IMR-90 (cell line): ENCODE measurements at regions not wholly inside any gene's neighbourhood (a gene's known extent, or its start where the extent isn't known, plus 50 kb on each side); places are given as distances from the start of the nearest gene placed in this dataset.

Experiments used
- BHLHE40 ChIP-seq: fragments of 150-350 bp; IDR thresholded peaks from 2 replicates; pipeline ENCODE4 v1.6.1; 2016; ENCODE audit warnings: mild to moderate bottlenecking, low read depth, low read length
- CEBPB ChIP-seq: IDR thresholded peaks from 2 replicates; pipeline ENCODE4 v1.6.1; 2012; ENCODE audit warnings: low read depth, low read length, improper control_type of control experiment
- CTCF ChIP-seq: conservative IDR thresholded peaks from 2 replicates; pipeline ENCODE4 v1.5.1; 2012; ENCODE audit warnings: mild to moderate bottlenecking, low read depth, low read length, improper control_type of control experiment
- ELK1 ChIP-seq: fragments of 150-350 bp; IDR thresholded peaks from 2 replicates; pipeline ENCODE4 v1.6.1; 2016; ENCODE audit warnings: low read depth, mild to moderate bottlenecking, low read length, moderate library complexity, borderline replicate concordance
- FOS ChIP-seq: fragments of 150-350 bp; IDR thresholded peaks from 2 replicates; pipeline ENCODE4 v1.6.1; 2016; ENCODE audit warnings: low read depth, low read length
- MAZ ChIP-seq: IDR thresholded peaks from 2 replicates; pipeline ENCODE4 v1.6.1; 2012; ENCODE audit warnings: low read depth, mild to moderate bottlenecking, low read length, improper control_type of control experiment, moderate library complexity, borderline replicate concordance
- MXI1 ChIP-seq: IDR thresholded peaks from 2 replicates; pipeline ENCODE4 v1.6.1; 2012; ENCODE audit warnings: low read depth, mild to moderate bottlenecking, low read length, moderate library complexity, borderline replicate concordance
- POLR2A ChIP-seq: IDR thresholded peaks from 2 replicates; pipeline ENCODE4 v1.6.1; 2012; ENCODE audit warnings: mild to moderate bottlenecking, low read depth, low read length
- RAD21 ChIP-seq: IDR thresholded peaks from 2 replicates; pipeline ENCODE4 v1.6.1; 2012; ENCODE audit warnings: low read length, improper control_type of control experiment
- RCOR1 ChIP-seq: IDR thresholded peaks from 2 replicates; pipeline ENCODE4 v1.6.1; 2012; ENCODE audit warnings: mild to moderate bottlenecking, low read length, improper control_type of control experiment; ENCODE audit not compliant: insufficient replicate concordance
- USF2 ChIP-seq: fragments of 150-350 bp; IDR thresholded peaks from 2 replicates; pipeline ENCODE4 v1.6.1; 2017; ENCODE audit warnings: mild to moderate bottlenecking, antibody characterized with exemption, low read length, low read depth

- TF ChIP-seq CTCF: no peak
- no peak for TF ChIP-seq POLR2A
- no peak for TF ChIP-seq USF2
- no peak for TF ChIP-seq MAZ
- TF ChIP-seq CEBPB: no peak
- TF ChIP-seq RCOR1: no peak
- TF ChIP-seq FOS: no peak
- TF ChIP-seq MXI1: no peak
- TF ChIP-seq RAD21: no peak
- no peak for TF ChIP-seq BHLHE40
- TF ChIP-seq ELK1: no peak
Observed at GRCh38 chr6:101241442-101241841, 152.1 kb upstream of the GRIK2 start.
